Breast epithelium (tissue), 3 donors: ENCODE measurements at regions not wholly inside any gene's neighbourhood (a gene's known extent, or its start where the extent isn't known, plus 50 kb on each side); places are given as distances from the start of the nearest gene placed in this dataset.

Experiments used
- CTCF ChIP-seq, 3 donors: fragments of 450-650 bp; IDR thresholded peaks; one replicate each; pipeline ENCODE4 v1.5.1; 2016 to 2017; ENCODE audit warnings: antibody characterized with exemption in 3 of 3, mild to moderate bottlenecking in 3 of 3, moderate library complexity in 3 of 3
- POLR2A ChIP-seq: fragments of 450-650 bp; IDR thresholded peaks from one replicate; pipeline ENCODE4 v1.6.1; 2016; ENCODE audit warnings: antibody characterized with exemption, mild to moderate bottlenecking, moderate library complexity
- POLR2AphosphoS5 ChIP-seq, 3 donors: sonication (generic); formaldehyde crosslinking; IDR thresholded peaks; one replicate each; pipeline ENCODE4 v1.6.1; 2017; ENCODE audit warnings: antibody characterized with exemption in 3 of 3

GRCh38 chr13:33514362-33514761, 228.8 kb upstream of the STARD13 start:
- no peak for TF ChIP-seq CTCF (IDR thresholded peaks at IDR 0.05)
- no peak for TF ChIP-seq POLR2A
- TF ChIP-seq POLR2AphosphoS5 (IDR thresholded peaks at IDR 0.05) = no peak
